H1 (cell line): ENCODE measurements at regions not wholly inside any gene's neighbourhood (a gene's known extent, or its start where the extent isn't known, plus 50 kb on each side); places are given as distances from the start of the nearest gene placed in this dataset.

Experiments used
- CTCF ChIA-PET: fragments of 300-600 bp; sonication (Branson Sonifier 250); formaldehyde crosslinking; loops from one replicate; lab custom pipeline; 2021; ENCODE audit not compliant: partially characterized antibody; lab: Charles Lee
- POLR2A ChIA-PET: fragments of 300-600 bp; sonication (Branson Sonifier 250); formaldehyde crosslinking; loops from one replicate; lab custom pipeline; 2021; ENCODE audit warnings: inconsistent platforms; ENCODE audit not compliant: partially characterized antibody; lab: Charles Lee
- DNase-seq, 2 experiments: peaks; one replicate each; pipeline versions ENCODE4 v3.0.0 to v3.0.0-alpha.2; 2010 to 2022; ENCODE audit warnings: low spot score in 2 of 2, low read depth in 1 of 2, mixed read lengths in 1 of 2
- FAIRE-seq: peaks from 2 replicates; lab custom pipeline; 2011; peaks lifted over from hg19 to GRCh38; lab: Jason Lieb, UNC
- H2AFZ ChIP-seq: 2 replicates; pipeline ENCODE4 v1.8.1; 2012; ENCODE audit warnings: low read length, inconsistent platforms
- H2AK5ac ChIP-seq: 2 replicates; pipeline ENCODE4 v1.6.1; 2013; ENCODE audit warnings: low read depth, low read length
- H2BK120ac ChIP-seq: replicated peaks from 2 replicates; pipeline ENCODE3; 2013; ENCODE audit warnings: low read depth, low read length, inconsistent platforms
- H2BK12ac ChIP-seq: 2 replicates; pipeline ENCODE4 v1.6.1; 2013; ENCODE audit warnings: low read depth, low read length
- H2BK15ac ChIP-seq: 2 replicates; pipeline ENCODE4 v1.6.1; 2013; ENCODE audit warnings: low read length
- H2BK20ac ChIP-seq: 2 replicates; pipeline ENCODE4 v1.6.1; 2013; ENCODE audit warnings: low read length
- H2BK5ac ChIP-seq: 2 replicates; pipeline ENCODE4 v1.6.1; 2013; ENCODE audit warnings: low read depth, low read length
- H3K14ac ChIP-seq: 2 replicates; pipeline ENCODE4 v1.6.1; 2013; ENCODE audit warnings: inconsistent platforms; ENCODE audit not compliant: insufficient read length
- H3K18ac ChIP-seq: 2 replicates; pipeline ENCODE4 v1.6.1; 2013; ENCODE audit warnings: low read length; ENCODE audit errors: extremely low read depth
- H3K23ac ChIP-seq: 2 replicates; pipeline ENCODE4 v1.6.1; 2013; ENCODE audit warnings: inconsistent platforms; ENCODE audit not compliant: insufficient read length
- H3K23me2 ChIP-seq: 2 replicates; pipeline ENCODE4 v1.6.1; 2013; ENCODE audit warnings: low read depth, low read length
- H3K27ac ChIP-seq: 2 replicates; pipeline ENCODE4 v1.6.1; 2011; ENCODE audit warnings: low read depth, low read length, inconsistent platforms
- H3K27me3 ChIP-seq, 4 experiments: replicated peaks in 1 of 4; 1 replicate in 1 of 4; 2 replicates in 3 of 4; pipeline versions ENCODE4 v1.6.1 to v1.8.1; 2011 to 2013; ENCODE audit warnings: low read length in 3 of 4, mild to moderate bottlenecking in 3 of 4, inconsistent platforms in 2 of 4, mixed read lengths in 2 of 4, moderate library complexity in 1 of 4; ENCODE audit not compliant: control insufficient read depth in 3 of 4, insufficient read depth in 3 of 4; ENCODE audit errors: extremely low read depth in 1 of 4
- H3K36me3 ChIP-seq, 4 experiments: 2 replicates each; pipeline versions ENCODE4 v1.6.1 to v1.8.1; 2011 to 2013; ENCODE audit warnings: mild to moderate bottlenecking in 4 of 4, low read length in 3 of 4, moderate library complexity in 2 of 4, control low read depth in 1 of 4, inconsistent platforms in 1 of 4; ENCODE audit not compliant: insufficient read depth in 4 of 4, control insufficient read depth in 2 of 4
- H3K4ac ChIP-seq: replicated peaks from 2 replicates; pipeline ENCODE3; 2013; ENCODE audit warnings: low read length, low read depth, mixed read lengths, inconsistent platforms; ENCODE audit not compliant: insufficient read length
- H3K4me1 ChIP-seq, 4 experiments: replicated peaks in 1 of 4; 1 replicate in 1 of 4; 2 replicates in 3 of 4; pipeline versions ENCODE4 v1.6.1 to v1.8.1; 2011 to 2013; ENCODE audit warnings: low read length in 3 of 4, inconsistent platforms in 2 of 4, mixed read lengths in 1 of 4; ENCODE audit not compliant: insufficient read depth in 4 of 4, control insufficient read depth in 3 of 4
- H3K4me2 ChIP-seq, 2 experiments: 2 replicates each; pipeline versions ENCODE4 v1.6.1 to v1.8.1; 2011 to 2013; ENCODE audit warnings: low read depth in 2 of 2, low read length in 2 of 2, control low read depth in 1 of 2, inconsistent platforms in 1 of 2, mild to moderate bottlenecking in 1 of 2; ENCODE audit not compliant: insufficient read depth in 1 of 2
- H3K4me3 ChIP-seq, 4 experiments: fragments of 200-600, 300-600 bp in 1 of 4; sonication (generic), shearing (Covaris generic), sonication (Bioruptor Twin) in 1 of 4; 2 replicates each; pipeline versions ENCODE4 v1.5.1 to v1.8.1; 2011 to 2016; ENCODE audit warnings: low read length in 4 of 4, low read depth in 3 of 4, control low read depth in 2 of 4, inconsistent platforms in 2 of 4, mild to moderate bottlenecking in 2 of 4, mixed read lengths in 1 of 4, moderate library complexity in 1 of 4; ENCODE audit not compliant: insufficient read depth in 2 of 4; ENCODE audit errors: extremely low read depth in 1 of 4
- H3K56ac ChIP-seq: replicated peaks from 2 replicates; pipeline ENCODE3; 2013; ENCODE audit warnings: low read depth, mild to moderate bottlenecking, mixed read lengths, low read length, inconsistent platforms; ENCODE audit not compliant: insufficient read length
- H3K79me1 ChIP-seq: 2 replicates; pipeline ENCODE4 v1.6.1; 2013; ENCODE audit warnings: low read depth, low read length, control low read depth
- H3K79me2 ChIP-seq, 2 experiments: 2 replicates each; pipeline versions ENCODE4 v1.6.1 to v1.8.1; 2012 to 2013; ENCODE audit warnings: low read length in 2 of 2, mild to moderate bottlenecking in 2 of 2, inconsistent platforms in 1 of 2; ENCODE audit not compliant: insufficient read depth in 2 of 2, control insufficient read depth in 1 of 2
- H3K9ac ChIP-seq, 4 experiments: replicated peaks in 1 of 4; 1 replicate in 1 of 4; 2 replicates in 3 of 4; pipeline versions ENCODE4 v1.6.1 to v1.8.1; 2011 to 2013; ENCODE audit warnings: low read depth in 3 of 4, low read length in 3 of 4, control low read depth in 2 of 4, mild to moderate bottlenecking in 2 of 4, moderate library complexity in 2 of 4, inconsistent platforms in 1 of 4; ENCODE audit errors: extremely low read depth in 1 of 4
- H3K9me3 ChIP-seq, 2 experiments: 2 replicates each; pipeline versions ENCODE4 v1.6.1 to v1.8.1; 2012 to 2013; ENCODE audit warnings: mild to moderate bottlenecking in 2 of 2, moderate library complexity in 2 of 2, control low read depth in 1 of 2, inconsistent platforms in 1 of 2, low read depth in 1 of 2, low read length in 1 of 2, mixed read lengths in 1 of 2; ENCODE audit not compliant: insufficient read depth in 2 of 2
- H4K20me1 ChIP-seq, 2 experiments: replicated peaks in 1 of 2; 2 replicates each; pipeline versions ENCODE3 to v1.8.1; 2011 to 2013; ENCODE audit warnings: inconsistent platforms in 2 of 2, low read length in 2 of 2, mild to moderate bottlenecking in 1 of 2; ENCODE audit not compliant: insufficient read depth in 2 of 2, control insufficient read depth in 1 of 2
- H4K5ac ChIP-seq: 2 replicates; pipeline ENCODE4 v1.6.1; 2013; ENCODE audit warnings: low read length, low read depth, mixed read lengths, inconsistent platforms; ENCODE audit not compliant: insufficient read length
- H4K8ac ChIP-seq: 2 replicates; pipeline ENCODE4 v1.8.0; 2013; ENCODE audit warnings: mild to moderate bottlenecking, moderate library complexity, low read length, inconsistent platforms; ENCODE audit not compliant: insufficient read depth; ENCODE audit errors: extremely low read depth
- H4K91ac ChIP-seq: replicated peaks from 2 replicates; pipeline ENCODE3; 2013; ENCODE audit warnings: low read length, mixed read lengths, inconsistent platforms; ENCODE audit not compliant: insufficient read length
- JUND ChIP-seq: IDR thresholded peaks from 2 replicates; pipeline ENCODE4 v1.6.1; 2011; ENCODE audit warnings: mild to moderate bottlenecking, improper control_type of control experiment, low read length
- NRF1 ChIP-seq: IDR thresholded peaks from 2 replicates; pipeline ENCODE4 v1.6.1; 2011; ENCODE audit warnings: mild to moderate bottlenecking, low read depth, low read length, improper control_type of control experiment
- RAD21 ChIP-seq, 2 experiments: IDR thresholded peaks in 1 of 2; conservative IDR thresholded peaks in 1 of 2; 2 replicates each; pipeline ENCODE4 v1.6.1; 2011; ENCODE audit warnings: low read depth in 2 of 2, low read length in 2 of 2, improper control_type of control experiment in 1 of 2, inconsistent platforms in 1 of 2, mild to moderate bottlenecking in 1 of 2, moderate library complexity in 1 of 2
- TEAD4 ChIP-seq: IDR thresholded peaks from 2 replicates; pipeline ENCODE4 v1.6.1; 2012; ENCODE audit warnings: low read depth, low read length, inconsistent platforms, mixed read lengths
- ZNF274 ChIP-seq: IDR thresholded peaks from 2 replicates; pipeline ENCODE4 v1.7.0; 2012; ENCODE audit warnings: low read length, borderline replicate concordance; ENCODE audit errors: extremely low read depth
- WGBS, 2 experiments: shearing (Covaris generic) in 1 of 2; methylation state at CpG; one replicate each; pipeline versions ENCODE4 v1.1.6 to v1.1.7; 2013 to 2015; ENCODE audit warnings: low lambda C conversion rate in 2 of 2, mixed read lengths in 2 of 2, inconsistent platforms in 1 of 2, low coverage in 1 of 2, missing lambda C conversion rate in 1 of 2; ENCODE audit not compliant: insufficient replicate concordance in 2 of 2, insufficient coverage in 1 of 2, insufficient read length in 1 of 2; ENCODE audit errors: extremely low coverage in 1 of 2, missing lambda C conversion rate in 1 of 2; 5-methylcytosine and 5-hydroxymethylcytosine counted together
- TF ChIP-seq, protein P1 (sequence below), 3 experiments: IDR thresholded peaks; 1 replicate in 2 of 3; 2 replicates in 1 of 3; pipeline versions ENCODE4 v1.5.1 to v1.6.1; 2011; ENCODE audit warnings: low read length in 3 of 3, mild to moderate bottlenecking in 3 of 3, inconsistent platforms in 2 of 3, low read depth in 1 of 3, moderate library complexity in 1 of 3; ENCODE audit not compliant: insufficient read depth in 1 of 3; ENCODE audit errors: control extremely low read depth in 1 of 3

GRCh38 chr14:98208943-98209342 is 1063.1 kb downstream of the BCL11B start:
- Histone ChIP-seq H2BK12ac (no peak overlapping the region), H4K91ac (no peak overlapping the region), H4K20me1 (no peaks in the 10 kb centered on the region), H3K27me3 (no peaks in the 10 kb centered on the region), H2BK5ac (no peak overlapping the region), H3K18ac (no peak overlapping the region), H2BK15ac (no peak overlapping the region), H3K4me2 (no peak overlapping the region), H3K27ac (no peak overlapping the region), H3K9me3 (no peaks in the 10 kb centered on the region), H3K56ac (no peak overlapping the region), H4K5ac (no peak overlapping the region), H2BK20ac (no peak overlapping the region), H3K9ac (no peak overlapping the region), H3K4me3 (no peak overlapping the region), H2AFZ (no peak overlapping the region), H3K14ac (no peak overlapping the region), H3K79me2 (peaks cover 0 to 3% of the 10 kb centered on the region in 2 experiments; a peak in 1 of 4 replicates), H2BK120ac (no peak overlapping the region), H2AK5ac (no peak overlapping the region), H3K4ac (no peak overlapping the region), H3K23me2 (no peaks in the 10 kb centered on the region), H3K79me1 (no peaks in the 10 kb centered on the region), H3K36me3 (no peaks in the 10 kb centered on the region), H3K4me1 (peaks cover 0 to 6% (median 5%) of the 10 kb centered on the region in 4 experiments; a peak in 5 of 7 replicates), H3K23ac (no peak overlapping the region), H4K8ac (no peak overlapping the region)
- ChIA-PET POLR2A (no interaction called here), CTCF (interaction anchor here (1.1 to 1.4 kb wide), 3 partner anchors 12 to 1024 kb away, joined by 3 read pairs; no protein-coding TSS in a partner anchor)
- TF ChIP-seq, protein P1, sequence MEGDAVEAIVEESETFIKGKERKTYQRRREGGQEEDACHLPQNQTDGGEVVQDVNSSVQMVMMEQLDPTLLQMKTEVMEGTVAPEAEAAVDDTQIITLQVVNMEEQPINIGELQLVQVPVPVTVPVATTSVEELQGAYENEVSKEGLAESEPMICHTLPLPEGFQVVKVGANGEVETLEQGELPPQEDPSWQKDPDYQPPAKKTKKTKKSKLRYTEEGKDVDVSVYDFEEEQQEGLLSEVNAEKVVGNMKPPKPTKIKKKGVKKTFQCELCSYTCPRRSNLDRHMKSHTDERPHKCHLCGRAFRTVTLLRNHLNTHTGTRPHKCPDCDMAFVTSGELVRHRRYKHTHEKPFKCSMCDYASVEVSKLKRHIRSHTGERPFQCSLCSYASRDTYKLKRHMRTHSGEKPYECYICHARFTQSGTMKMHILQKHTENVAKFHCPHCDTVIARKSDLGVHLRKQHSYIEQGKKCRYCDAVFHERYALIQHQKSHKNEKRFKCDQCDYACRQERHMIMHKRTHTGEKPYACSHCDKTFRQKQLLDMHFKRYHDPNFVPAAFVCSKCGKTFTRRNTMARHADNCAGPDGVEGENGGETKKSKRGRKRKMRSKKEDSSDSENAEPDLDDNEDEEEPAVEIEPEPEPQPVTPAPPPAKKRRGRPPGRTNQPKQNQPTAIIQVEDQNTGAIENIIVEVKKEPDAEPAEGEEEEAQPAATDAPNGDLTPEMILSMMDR (IDR thresholded peaks at IDR 0.05; ENCODE audit: control extremely low read depth in 1 of 3, insufficient read depth in 1 of 3, low read depth in 1 of 3, low read length in 3 of 3) = peak in 1 of 3 experiments; percentile 47; a peak in 1 of 4 replicates
- TF ChIP-seq NRF1 (no peak), JUND (no peak), ZNF274 (no peak), RAD21 (IDR thresholded peaks at IDR 0.05 in 1 of 2, conservative IDR thresholded peaks at IDR 0.05 in 1 of 2; ENCODE audit: low read depth in 2 of 2, low read length in 2 of 2) (peak; percentile 44 to 55), TEAD4 (no peak)
- FAIRE-seq (no peak), DNase-seq (no peak)
- WGBS, 2 experiments = 95% methylated on average over 4 of the region's 4 CpGs; no CpG with 5 or more reads in 1 of the 2 experiments
